HL-60 (cell line): ENCODE measurements at regions not wholly inside any gene's neighbourhood (a gene's known extent, or its start where the extent isn't known, plus 50 kb on each side); places are given as distances from the start of the nearest gene placed in this dataset.

Experiments
- CTCF ChIP-seq: IDR thresholded peaks from one replicate; pipeline ENCODE4 v1.5.1; 2011; ENCODE audit warnings: low read length, control low read depth, inconsistent platforms; ENCODE audit not compliant: insufficient read depth
- GABPA ChIP-seq: IDR thresholded peaks from 2 replicates; pipeline ENCODE4 v1.6.1; 2012; ENCODE audit warnings: low read depth
- POLR2AphosphoS5 ChIP-seq: IDR thresholded peaks from 2 replicates; pipeline ENCODE4 v1.6.1; 2012; ENCODE audit warnings: low read depth

- no peak for TF ChIP-seq CTCF
- no peak for TF ChIP-seq POLR2AphosphoS5
- TF ChIP-seq GABPA, result no peak
Observed at GRCh38 chr17:79405823-79406222, 205.0 kb downstream of the RBFOX3 start.
